Chondrocyte (in vitro differentiated cells): ENCODE measurements at regions not wholly inside any gene's neighbourhood (a gene's known extent, or its start where the extent isn't known, plus 50 kb on each side); places are given as distances from the start of the nearest gene placed in this dataset.

Experiments
- DNase-seq: peaks from one replicate; pipeline ENCODE4 v3.0.0; 2021; ENCODE audit warnings: mixed read lengths, low spot score
- H3K27ac Mint-ChIP-seq: one replicate; pipeline ENCODE4 v1.8.0; 2021; ENCODE audit warnings: mild to moderate bottlenecking, moderate library complexity, mixed read lengths; ENCODE audit not compliant: unreplicated experiment
- H3K27me3 Mint-ChIP-seq: 2 replicates; pipeline ENCODE4 v1.8.0; 2021; ENCODE audit warnings: low read depth, mixed read lengths
- H3K36me3 Mint-ChIP-seq: 2 replicates; pipeline ENCODE4 v1.8.0; 2021; ENCODE audit warnings: low read depth, mixed read lengths
- H3K4me1 Mint-ChIP-seq: 2 replicates; pipeline ENCODE4 v1.8.0; 2021; ENCODE audit warnings: low read depth, mild to moderate bottlenecking, mixed read lengths
- H3K4me3 Mint-ChIP-seq: one replicate; pipeline ENCODE4 v1.8.0; 2021; ENCODE audit warnings: mild to moderate bottlenecking, moderate library complexity, mixed read lengths; ENCODE audit not compliant: unreplicated experiment
- H3K9me3 Mint-ChIP-seq: 2 replicates; pipeline ENCODE4 v1.8.0; 2021; ENCODE audit warnings: low read depth, mixed read lengths
- CTCF ChIP-seq: fragments of 200-600 bp; sonication (generic); IDR thresholded peaks from 2 replicates; pipeline ENCODE4 v1.5.0; 2021; ENCODE audit warnings: antibody characterized with exemption, mild to moderate bottlenecking, moderate library complexity

- Mint-ChIP-seq H3K4me1 (peaks cover 6% of the 10 kb centered on the region), H3K27me3 (no peaks in the 10 kb centered on the region), H3K4me3 (no peak overlapping the region), H3K9me3 (no peaks in the 10 kb centered on the region), H3K36me3 (no peaks in the 10 kb centered on the region), H3K27ac (no peak overlapping the region)
- TF ChIP-seq CTCF, result no peak
- DNase-seq, result no peak
Observed at GRCh38 chrX:123807835-123808416, 51.9 kb upstream of the XIAP start.

DNA sequence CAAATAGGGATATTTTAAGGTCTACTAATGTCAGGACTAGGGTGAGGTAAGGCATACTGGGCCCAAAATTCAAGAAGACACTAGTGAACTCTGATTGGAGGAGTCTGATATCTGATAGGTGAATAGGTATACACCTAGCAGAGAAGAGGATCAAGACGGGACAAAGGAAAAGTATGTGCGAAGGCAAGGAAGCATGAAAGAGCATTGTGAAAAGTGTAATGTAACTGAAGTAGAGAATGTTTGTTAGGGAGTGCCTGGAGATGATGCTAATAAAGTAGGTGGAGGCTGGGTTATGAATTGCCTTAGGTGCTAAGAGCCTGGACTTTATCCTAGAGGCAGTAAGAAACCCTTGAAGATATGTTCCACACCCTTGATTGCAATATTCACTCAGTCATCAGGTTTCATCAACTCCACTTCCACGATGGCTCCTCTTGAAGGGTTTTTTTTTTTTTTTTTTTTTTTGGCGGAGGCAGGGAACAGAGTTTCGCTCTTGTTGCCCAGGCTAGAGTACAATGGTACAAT, 49.9 kb upstream of the XIAP start:
- DNase-seq, result no peak
- no peaks in the 10 kb centered on the region for H3K9me3 Mint-ChIP-seq
- TF ChIP-seq CTCF, result no peak
- no peaks in the 10 kb centered on the region for H3K36me3 Mint-ChIP-seq
- H3K27ac Mint-ChIP-seq, result no peak overlapping the region
- no peaks in the 10 kb centered on the region for H3K4me1 Mint-ChIP-seq
- no peak overlapping the region for H3K4me3 Mint-ChIP-seq
- H3K27me3 Mint-ChIP-seq, result no peaks in the 10 kb centered on the region
